SH-SY5Y (cell line): ENCODE measurements at regions not wholly inside any gene's neighbourhood (a gene's known extent, or its start where the extent isn't known, plus 50 kb on each side); places are given as distances from the start of the nearest gene placed in this dataset.

ENCODE experiments used
- GATA2 ChIP-seq: IDR thresholded peaks from 2 replicates; pipeline ENCODE4 v1.6.1; 2011; ENCODE audit warnings: mild to moderate bottlenecking, low read depth, low read length
- GATA3 ChIP-seq: IDR thresholded peaks from 2 replicates; pipeline ENCODE4 v1.6.1; 2011; ENCODE audit warnings: low read depth, mild to moderate bottlenecking, low read length, moderate library complexity

GRCh38 chr22:34917239-34917638 is 148.7 kb upstream of the ISX start:
- no peak for TF ChIP-seq GATA2
- no peak for TF ChIP-seq GATA3
